ENCODE measurements at regions not wholly inside any gene's neighbourhood (a gene's known extent, or its start where the extent isn't known, plus 50 kb on each side); places are given as distances from the start of the nearest gene placed in this dataset.

DNA sequence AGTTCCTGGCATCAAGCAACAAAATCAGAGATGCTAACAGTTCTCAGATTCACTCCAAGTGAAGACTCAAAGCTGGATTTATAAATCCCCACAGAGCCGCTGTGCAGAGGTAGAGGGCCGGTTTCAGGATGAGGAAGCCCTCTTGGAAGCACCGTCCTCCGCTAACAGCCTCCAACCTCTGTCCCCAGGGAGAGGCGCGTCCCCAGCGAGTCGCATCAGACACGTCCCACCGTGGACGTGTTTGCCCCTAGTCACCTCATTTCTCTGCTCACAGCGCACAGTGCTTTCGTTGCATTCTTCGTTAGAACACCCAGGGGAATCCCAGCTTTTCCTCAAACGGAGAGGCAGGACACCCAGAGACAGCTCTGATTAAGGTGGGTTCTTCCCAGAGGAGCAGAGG is 642.9 kb downstream of the BRD1 start:
- no peak for TF ChIP-seq CTCF (IDR thresholded peaks at IDR 0.05)
- no peak for TF ChIP-seq POLR2A (IDR thresholded peaks at IDR 0.05)

Measured in esophagus squamous epithelium (tissue), 4 donors.